ENCODE measurements at regions not wholly inside any gene's neighbourhood (a gene's known extent, or its start where the extent isn't known, plus 50 kb on each side); places are given as distances from the start of the nearest gene placed in this dataset.

- Mint-ChIP-seq H3K9me3 (no peaks in the 10 kb centered on the region), H3K4me3 (no peak overlapping the region), H3K36me3 (ENCODE audit: low read depth) (peaks cover 4% of the 10 kb centered on the region), H3K27me3 (no peaks in the 10 kb centered on the region), H3K27ac (no peak overlapping the region), H3K4me1 (no peaks in the 10 kb centered on the region)
- DNase-seq (no peak), ATAC-seq (ENCODE audit: low read depth) (no peak)
- intact Hi-C loops (cut with micrococcal nuclease), result no loop called here
- ChIA-PET CTCF (no interaction called here), POLR2A (no interaction called here)
- TF ChIP-seq, protein P1, sequence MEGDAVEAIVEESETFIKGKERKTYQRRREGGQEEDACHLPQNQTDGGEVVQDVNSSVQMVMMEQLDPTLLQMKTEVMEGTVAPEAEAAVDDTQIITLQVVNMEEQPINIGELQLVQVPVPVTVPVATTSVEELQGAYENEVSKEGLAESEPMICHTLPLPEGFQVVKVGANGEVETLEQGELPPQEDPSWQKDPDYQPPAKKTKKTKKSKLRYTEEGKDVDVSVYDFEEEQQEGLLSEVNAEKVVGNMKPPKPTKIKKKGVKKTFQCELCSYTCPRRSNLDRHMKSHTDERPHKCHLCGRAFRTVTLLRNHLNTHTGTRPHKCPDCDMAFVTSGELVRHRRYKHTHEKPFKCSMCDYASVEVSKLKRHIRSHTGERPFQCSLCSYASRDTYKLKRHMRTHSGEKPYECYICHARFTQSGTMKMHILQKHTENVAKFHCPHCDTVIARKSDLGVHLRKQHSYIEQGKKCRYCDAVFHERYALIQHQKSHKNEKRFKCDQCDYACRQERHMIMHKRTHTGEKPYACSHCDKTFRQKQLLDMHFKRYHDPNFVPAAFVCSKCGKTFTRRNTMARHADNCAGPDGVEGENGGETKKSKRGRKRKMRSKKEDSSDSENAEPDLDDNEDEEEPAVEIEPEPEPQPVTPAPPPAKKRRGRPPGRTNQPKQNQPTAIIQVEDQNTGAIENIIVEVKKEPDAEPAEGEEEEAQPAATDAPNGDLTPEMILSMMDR (IDR thresholded peaks at IDR 0.05), result no peak
Observed at GRCh38 chr17:83006515-83007455, 72.6 kb upstream of the METRNL start.

DNA sequence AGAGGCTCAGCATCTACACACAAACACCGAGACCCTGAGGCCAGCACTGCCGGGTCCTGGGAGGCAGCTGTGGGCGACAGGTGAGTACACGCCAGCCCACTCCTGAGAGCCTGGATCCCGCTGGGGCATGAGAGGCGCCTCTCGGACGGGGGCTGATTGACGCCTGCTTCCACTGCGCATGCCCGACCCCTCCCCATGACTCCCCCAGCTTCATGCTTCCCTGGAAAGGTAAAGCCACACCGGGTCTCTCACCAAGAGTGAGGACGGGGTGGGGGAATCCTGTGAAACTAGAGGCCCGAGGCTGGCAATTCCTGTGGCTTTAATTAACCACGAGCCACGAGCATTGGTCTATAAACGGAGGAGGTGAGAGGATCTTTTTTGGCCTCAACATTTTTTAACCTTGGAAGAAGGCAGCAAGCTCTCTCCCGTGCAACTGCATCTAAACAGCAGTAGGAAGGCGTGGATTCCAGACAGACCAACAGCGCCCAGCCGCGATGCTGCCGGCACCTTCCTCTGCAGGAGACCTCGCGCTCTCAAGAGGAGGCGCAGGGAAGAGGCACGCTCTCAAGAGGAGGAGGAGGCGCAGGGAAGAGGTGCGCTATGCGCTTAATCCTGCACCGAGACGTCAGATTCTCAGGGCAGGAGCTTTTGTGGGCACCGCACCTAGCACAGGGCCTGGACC lies 71.8 kb upstream of the METRNL start:
- no peak overlapping the region for H3K4me3 Mint-ChIP-seq
- POLR2A ChIA-PET, result no interaction called here
- ATAC-seq (ENCODE audit: low read depth), result no peak
- H3K27ac Mint-ChIP-seq, result no peak overlapping the region
- no peaks in the 10 kb centered on the region for H3K27me3 Mint-ChIP-seq
- H3K9me3 Mint-ChIP-seq, result no peaks in the 10 kb centered on the region
- intact Hi-C loops (cut with micrococcal nuclease), result no loop called here
- TF ChIP-seq, protein P1 (IDR thresholded peaks at IDR 0.05), result no peak
- DNase-seq, result no peak
- H3K4me1 Mint-ChIP-seq, result no peaks in the 10 kb centered on the region
- H3K36me3 Mint-ChIP-seq (ENCODE audit: low read depth), result peaks cover 4% of the 10 kb centered on the region
- CTCF ChIA-PET, result no interaction called here

- CTCF ChIA-PET, result no interaction called here
- Mint-ChIP-seq H3K27me3 (no peaks in the 10 kb centered on the region), H3K36me3 (ENCODE audit: low read depth) (peaks cover 4% of the 10 kb centered on the region), H3K27ac (no peak overlapping the region), H3K4me1 (no peaks in the 10 kb centered on the region), H3K9me3 (no peaks in the 10 kb centered on the region), H3K4me3 (no peak overlapping the region)
- DNase-seq (no peak), ATAC-seq (ENCODE audit: low read depth) (no peak)
- POLR2A ChIA-PET, result no interaction called here
- TF ChIP-seq, protein P1 (IDR thresholded peaks at IDR 0.05), result no peak
- intact Hi-C loops (cut with micrococcal nuclease), result no loop called here
Observed at GRCh38 chr17:83008186-83008510, 71.3 kb upstream of the METRNL start.

DNA sequence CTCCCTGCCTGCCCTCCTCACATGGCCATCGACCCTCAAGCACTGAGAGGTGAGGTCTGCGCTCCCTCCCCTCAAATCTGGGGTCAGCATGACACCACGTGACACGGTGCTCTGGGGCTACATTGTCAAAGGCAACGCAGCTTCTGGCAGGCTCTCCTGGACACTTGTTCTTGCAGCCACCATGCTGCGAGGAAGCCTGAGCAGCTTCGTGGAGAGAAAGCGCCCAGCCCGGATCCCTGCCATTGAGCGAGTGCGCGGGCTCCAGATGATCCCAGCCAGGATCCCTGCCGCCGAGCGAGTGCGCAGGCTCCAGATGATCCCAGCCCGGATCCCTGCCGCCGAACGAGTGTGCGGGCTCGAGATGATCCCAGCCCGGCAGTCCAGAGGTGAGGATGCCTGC lies 70.9 kb upstream of the METRNL start:
- Mint-ChIP-seq H3K27me3 (no peaks in the 10 kb centered on the region), H3K36me3 (ENCODE audit: low read depth) (peaks cover 4% of the 10 kb centered on the region), H3K9me3 (no peaks in the 10 kb centered on the region), H3K4me1 (no peaks in the 10 kb centered on the region), H3K27ac (no peak overlapping the region), H3K4me3 (no peak overlapping the region)
- ChIA-PET POLR2A (no interaction called here), CTCF (no interaction called here)
- ATAC-seq (ENCODE audit: low read depth) (no peak), DNase-seq (no peak)
- TF ChIP-seq, protein P1 (IDR thresholded peaks at IDR 0.05), result no peak
- intact Hi-C loops (cut with micrococcal nuclease), result no loop called here

GRCh38 chr17:83009414-83010205 lies 69.8 kb upstream of the METRNL start:
- ChIA-PET POLR2A (no interaction called here), CTCF (no interaction called here)
- Mint-ChIP-seq H3K4me3 (no peak overlapping the region), H3K9me3 (no peaks in the 10 kb centered on the region), H3K4me1 (no peaks in the 10 kb centered on the region), H3K27me3 (no peaks in the 10 kb centered on the region), H3K36me3 (ENCODE audit: low read depth) (peaks cover 4% of the 10 kb centered on the region), H3K27ac (no peak overlapping the region)
- ATAC-seq (ENCODE audit: low read depth), result no peak
- no peak for DNase-seq
- TF ChIP-seq, protein P1 (IDR thresholded peaks at IDR 0.05), result no peak
- intact Hi-C loops (cut with micrococcal nuclease), result no loop called here

All from activated B cell treated with CpG ODN at 0.5 μM for 24 hours (primary cell).